ENCODE measurements at regions not wholly inside any gene's neighbourhood (a gene's known extent, or its start where the extent isn't known, plus 50 kb on each side); places are given as distances from the start of the nearest gene placed in this dataset.

GRCh38 chr4:160386846-160387245 lies 1284.0 kb downstream of the RAPGEF2 start:
- TF ChIP-seq CTCF (conservative IDR thresholded peaks at IDR 0.05) = no peak
- H3K27ac ChIP-seq = no peak overlapping the region

GRCh38 chr4:160399826-160400225 lies 1296.9 kb downstream of the RAPGEF2 start:
- no peak overlapping the region for H3K27ac ChIP-seq
- no peak for TF ChIP-seq CTCF (conservative IDR thresholded peaks at IDR 0.05)

GRCh38 chr4:160403081-160403480 lies 1300.2 kb downstream of the RAPGEF2 start:
- H3K27ac ChIP-seq = no peak overlapping the region
- no peak for TF ChIP-seq CTCF (conservative IDR thresholded peaks at IDR 0.05)

GRCh38 chr4:160406263-160406825 lies 1303.5 kb downstream of the RAPGEF2 start:
- no peak overlapping the region for H3K27ac ChIP-seq
- no peak for TF ChIP-seq CTCF (conservative IDR thresholded peaks at IDR 0.05)

GRCh38 chr4:160414496-160414895 lies 1311.6 kb downstream of the RAPGEF2 start:
- no peak overlapping the region for H3K27ac ChIP-seq
- TF ChIP-seq CTCF (conservative IDR thresholded peaks at IDR 0.05) = no peak

- H3K27ac ChIP-seq = no peak overlapping the region
- TF ChIP-seq CTCF (conservative IDR thresholded peaks at IDR 0.05) = no peak
These were observed 1321.1 kb downstream of the RAPGEF2 start for GRCh38 chr4:160423879-160424451.

- no peak for TF ChIP-seq CTCF (conservative IDR thresholded peaks at IDR 0.05)
- no peak overlapping the region for H3K27ac ChIP-seq
These were observed 1323.4 kb downstream of the RAPGEF2 start for GRCh38 chr4:160426233-160426632.
